SHP77 (cell line): ENCODE measurements at regions not wholly inside any gene's neighbourhood (a gene's known extent, or its start where the extent isn't known, plus 50 kb on each side); places are given as distances from the start of the nearest gene placed in this dataset.

Source experiments
- DNase-seq, 2 experiments: peaks; one replicate each; lab custom pipeline; 2025; lab: John Stamatoyannopoulos, UW

DNA sequence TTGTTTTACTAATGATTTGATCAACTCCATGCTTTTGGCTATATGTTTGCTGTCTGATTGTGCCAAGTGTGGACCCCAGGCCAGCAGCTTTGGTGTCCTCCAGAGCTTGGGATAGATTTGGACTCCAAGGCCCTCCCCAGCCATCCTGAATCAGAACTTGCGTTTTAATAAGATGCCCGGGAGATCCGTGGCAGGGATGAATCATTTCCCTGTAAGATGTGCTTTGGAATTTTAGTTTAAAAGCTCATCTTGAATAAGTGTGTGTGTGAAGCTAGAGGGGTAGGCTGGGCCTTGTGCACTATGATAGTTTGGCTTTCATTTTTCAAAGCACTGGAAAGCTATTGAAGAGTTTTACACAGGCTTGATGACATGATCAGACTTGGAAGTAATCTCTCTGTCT, 66.2 kb upstream of the SDK1 start:
- no peak for DNase-seq

DNA sequence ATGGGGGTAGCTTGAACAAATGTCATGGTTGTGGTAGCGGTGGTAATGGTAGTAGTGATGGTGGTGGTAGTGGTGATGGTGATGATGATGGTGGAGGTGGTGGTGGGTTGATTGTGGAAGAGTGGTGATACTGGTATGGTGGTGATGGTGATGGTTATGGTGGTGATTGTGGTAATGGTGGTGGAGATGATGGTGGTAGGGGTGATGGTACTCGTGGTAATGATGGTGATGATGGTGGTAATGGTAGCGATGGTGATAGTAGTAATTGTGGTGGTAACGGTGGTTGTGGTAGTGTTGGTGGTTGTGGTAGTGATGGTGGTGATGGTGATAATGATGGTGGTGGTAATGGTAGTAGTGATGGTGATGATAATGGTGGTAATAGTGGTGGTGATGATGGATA, 65.7 kb upstream of the SDK1 start:
- no peak for DNase-seq

DNA sequence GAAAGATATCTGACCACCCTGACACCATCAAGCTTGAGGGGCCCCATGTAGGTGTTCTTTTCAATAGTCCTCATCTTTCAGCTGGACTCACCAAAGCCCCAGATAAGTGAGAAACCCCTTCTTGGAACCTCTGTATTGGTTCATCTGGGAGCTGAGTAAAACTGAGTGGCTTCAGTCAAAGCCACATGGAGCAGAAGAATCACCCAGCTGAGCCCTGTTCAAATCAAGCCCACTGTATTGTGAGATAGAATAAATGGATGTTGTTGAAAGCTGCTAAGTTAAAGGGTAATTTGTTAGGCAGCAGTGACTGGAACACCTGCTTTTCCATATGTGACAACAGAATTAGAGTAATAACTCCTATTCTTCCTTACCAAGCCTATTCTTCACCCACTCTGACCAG, 64.8 kb upstream of the SDK1 start:
- DNase-seq, result no peak

GRCh38 chr7:3238525-3239210, 62.4 kb upstream of the SDK1 start:
- no peak for DNase-seq

- DNase-seq, result no peak
Observed at GRCh38 chr7:3239291-3239691, 61.8 kb upstream of the SDK1 start.

GRCh38 chr7:3240826-3241430, 60.1 kb upstream of the SDK1 start:
- no peak for DNase-seq

DNA sequence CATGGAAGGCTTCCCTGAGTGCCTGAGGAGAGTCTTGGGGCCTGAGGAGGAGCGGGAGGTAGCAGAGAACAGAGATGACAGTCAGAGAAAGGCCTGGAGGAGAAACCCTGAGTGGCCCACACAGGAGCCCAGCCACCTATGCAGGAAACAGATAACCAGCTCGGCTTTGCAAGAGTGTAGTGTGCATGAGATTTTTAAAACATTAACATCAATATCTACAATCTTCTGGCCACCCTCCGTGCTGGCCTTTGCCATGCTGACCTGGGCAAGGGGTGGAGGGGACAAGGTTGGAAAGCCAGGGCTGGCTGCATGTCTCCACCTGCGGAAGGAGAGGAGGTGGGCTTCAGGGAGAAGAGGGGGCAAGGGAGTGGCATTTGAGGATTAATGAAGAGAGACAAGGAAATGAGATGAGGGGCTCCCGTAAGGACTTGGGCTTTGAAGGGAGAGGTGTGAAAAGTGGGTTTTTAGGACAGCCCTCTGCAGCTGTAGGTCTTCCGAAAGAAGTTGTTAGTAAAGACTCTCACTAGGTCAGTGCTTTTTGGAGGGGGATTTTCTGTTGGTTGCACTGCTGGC, 59.3 kb upstream of the SDK1 start:
- DNase-seq, result no peak

- DNase-seq, result no peak
Observed at GRCh38 chr7:3242398-3242972, 58.6 kb upstream of the SDK1 start.

DNA sequence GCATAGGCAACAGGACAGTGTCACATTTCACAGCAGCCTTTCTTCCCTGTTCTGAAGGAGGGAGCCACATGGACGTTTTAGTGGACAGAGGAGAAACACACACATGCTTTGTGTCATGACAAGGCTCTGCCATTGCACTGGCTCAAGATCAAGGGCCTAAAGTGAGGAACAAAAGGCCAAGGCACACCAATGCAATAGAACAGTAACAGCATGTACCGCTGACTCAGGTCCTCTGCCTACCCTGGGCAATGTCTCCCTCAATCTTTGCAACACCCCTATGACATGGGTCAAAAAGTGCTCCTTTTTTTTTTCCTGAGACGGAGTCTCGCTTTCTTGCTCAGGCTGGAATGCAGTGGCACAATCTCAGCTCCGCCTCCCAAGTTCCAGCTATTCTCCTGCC, 57.8 kb upstream of the SDK1 start:
- no peak for DNase-seq

GRCh38 chr7:3243680-3244079, 57.4 kb upstream of the SDK1 start:
- no peak for DNase-seq

DNA sequence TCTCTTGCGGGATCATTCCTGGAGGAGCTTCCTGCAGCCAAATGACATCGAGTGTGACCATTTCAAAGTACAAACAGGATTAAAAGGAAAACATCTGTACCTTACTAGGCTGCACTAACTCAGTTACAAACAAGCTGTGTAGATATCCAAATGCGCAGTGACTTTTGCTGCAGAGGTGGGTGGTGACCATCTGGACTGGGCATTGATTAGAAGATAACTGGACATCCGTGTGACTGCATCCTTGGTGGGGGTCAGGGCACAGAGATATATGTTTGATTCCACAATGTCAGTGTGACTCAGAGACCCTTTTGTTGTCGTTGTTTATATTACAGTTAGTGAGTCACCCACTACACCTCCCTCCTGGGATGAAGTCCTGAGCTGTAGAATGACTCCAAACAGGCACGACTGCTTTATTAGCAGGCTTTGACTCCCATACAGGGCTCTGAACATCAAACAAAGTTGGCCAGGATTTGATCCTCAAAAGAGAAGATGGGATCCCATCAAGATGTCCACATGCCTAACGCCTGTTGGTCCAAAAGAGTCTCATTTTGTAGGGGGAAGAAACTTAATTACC, 56.7 kb upstream of the SDK1 start:
- peak in 1 of 2 experiments; percentile 34 for DNase-seq

DNA sequence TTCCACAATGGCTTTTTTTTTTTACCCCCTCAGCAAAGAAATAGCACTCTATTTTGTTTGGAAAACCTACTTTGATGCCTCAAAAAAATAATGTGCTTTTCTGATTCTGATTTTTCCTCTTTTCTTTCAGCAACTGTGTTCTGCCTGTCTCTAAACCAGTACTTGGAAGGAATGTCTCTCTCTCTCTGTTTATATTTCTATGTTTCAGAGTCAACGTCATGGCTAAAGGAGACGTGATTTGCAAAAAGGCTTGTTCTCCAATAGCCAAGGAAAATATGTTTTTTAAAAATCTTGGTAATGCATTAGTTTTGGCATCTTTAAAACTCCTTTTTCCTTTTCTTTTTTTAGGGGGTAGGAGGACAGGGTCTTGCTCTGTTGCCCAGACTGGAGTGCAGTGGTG, 56.0 kb upstream of the SDK1 start:
- DNase-seq, result no peak

GRCh38 chr7:3245721-3246120, 55.3 kb upstream of the SDK1 start:
- DNase-seq, result no peak

GRCh38 chr7:3246127-3246526, 54.9 kb upstream of the SDK1 start:
- no peak for DNase-seq

GRCh38 chr7:3246651-3247050, 54.4 kb upstream of the SDK1 start:
- DNase-seq, result no peak

- DNase-seq, result no peak
Observed at GRCh38 chr7:3250725-3251124, 50.3 kb upstream of the SDK1 start.
